ENCODE measurements at regions not wholly inside any gene's neighbourhood (a gene's known extent, or its start where the extent isn't known, plus 50 kb on each side); places are given as distances from the start of the nearest gene placed in this dataset.

DNA sequence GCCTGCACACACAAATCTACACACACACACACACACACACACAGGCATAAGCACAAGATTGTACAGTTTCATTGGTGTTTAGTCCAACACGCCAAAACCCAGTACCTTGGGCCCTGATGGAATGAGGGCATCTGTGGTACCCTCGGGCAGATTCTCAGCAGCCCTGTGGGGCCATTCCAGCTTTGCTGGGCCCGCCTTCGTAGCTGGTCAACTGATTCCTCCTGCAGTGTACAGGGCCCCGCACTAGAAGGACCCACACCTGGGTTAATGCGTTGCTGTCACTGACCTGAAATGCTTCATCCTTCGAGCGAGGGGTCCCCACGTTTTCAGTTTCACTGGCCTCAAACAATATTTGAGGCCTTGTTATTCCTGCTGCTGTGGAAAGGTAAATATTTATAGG is 731.2 kb downstream of the BRD1 start:
- Histone ChIP-seq H3K9ac (ENCODE audit: low read depth, low read length, poor library complexity, severe bottlenecking) (no peak overlapping the region), H3K36me3 (ENCODE audit: insufficient read depth, low read length) (no peaks in the 10 kb centered on the region), H3K27me3 (ENCODE audit: insufficient read depth, low read length, poor library complexity, severe bottlenecking) (no peaks in the 10 kb centered on the region), H3K4me2 (ENCODE audit: low read depth, low read length, poor library complexity, severe bottlenecking) (no peak overlapping the region), H3K79me2 (ENCODE audit: insufficient read depth, low read length) (no peaks in the 10 kb centered on the region), H3K4me1 (ENCODE audit: insufficient read depth, low read length, poor library complexity, severe bottlenecking) (no peaks in the 10 kb centered on the region), H3K9me2 (replicated peaks; ENCODE audit: low read depth, low read length) (no peaks in the 10 kb centered on the region), H4K20me1 (ENCODE audit: insufficient read depth, low read length, poor library complexity, severe bottlenecking) (no peaks in the 10 kb centered on the region), H2AFZ (ENCODE audit: low read length) (no peak overlapping the region), H3F3A (ENCODE audit: low read depth) (no peaks in the 10 kb centered on the region), H3K9me3 (ENCODE audit: insufficient read depth, low read depth, low read length) (no peaks in the 10 kb centered on the region; the same call in 1 of the 2 replicates), H3K4me3 (ENCODE audit: low read length, poor library complexity, severe bottlenecking) (no peak overlapping the region)
- no peak for TF ChIP-seq EZH2phosphoT487 (IDR thresholded peaks at IDR 0.05; ENCODE audit: borderline replicate concordance)
- TF ChIP-seq, protein P1, sequence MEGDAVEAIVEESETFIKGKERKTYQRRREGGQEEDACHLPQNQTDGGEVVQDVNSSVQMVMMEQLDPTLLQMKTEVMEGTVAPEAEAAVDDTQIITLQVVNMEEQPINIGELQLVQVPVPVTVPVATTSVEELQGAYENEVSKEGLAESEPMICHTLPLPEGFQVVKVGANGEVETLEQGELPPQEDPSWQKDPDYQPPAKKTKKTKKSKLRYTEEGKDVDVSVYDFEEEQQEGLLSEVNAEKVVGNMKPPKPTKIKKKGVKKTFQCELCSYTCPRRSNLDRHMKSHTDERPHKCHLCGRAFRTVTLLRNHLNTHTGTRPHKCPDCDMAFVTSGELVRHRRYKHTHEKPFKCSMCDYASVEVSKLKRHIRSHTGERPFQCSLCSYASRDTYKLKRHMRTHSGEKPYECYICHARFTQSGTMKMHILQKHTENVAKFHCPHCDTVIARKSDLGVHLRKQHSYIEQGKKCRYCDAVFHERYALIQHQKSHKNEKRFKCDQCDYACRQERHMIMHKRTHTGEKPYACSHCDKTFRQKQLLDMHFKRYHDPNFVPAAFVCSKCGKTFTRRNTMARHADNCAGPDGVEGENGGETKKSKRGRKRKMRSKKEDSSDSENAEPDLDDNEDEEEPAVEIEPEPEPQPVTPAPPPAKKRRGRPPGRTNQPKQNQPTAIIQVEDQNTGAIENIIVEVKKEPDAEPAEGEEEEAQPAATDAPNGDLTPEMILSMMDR (conservative IDR thresholded peaks at IDR 0.05; ENCODE audit: low read length), result no peak

DNA sequence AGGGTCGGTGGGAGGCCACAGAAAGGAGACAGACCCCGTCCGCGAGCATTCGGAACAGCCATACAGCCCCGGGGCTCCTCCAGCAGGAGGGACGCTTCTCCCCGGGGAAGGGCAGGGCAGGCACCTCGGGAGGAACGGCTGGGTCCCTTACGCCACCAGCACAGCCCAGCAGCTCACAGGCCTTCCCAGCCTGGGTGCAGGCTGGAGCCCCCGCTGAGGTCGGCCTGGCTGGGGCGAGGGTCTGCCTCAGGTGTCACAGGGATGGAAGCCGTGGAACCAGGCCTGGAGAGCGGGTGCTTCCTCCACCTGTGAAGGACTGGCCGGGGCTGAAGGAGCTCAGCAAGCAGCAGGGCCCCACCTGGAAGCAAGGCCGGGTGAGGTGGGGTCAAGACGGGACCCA is 732.3 kb downstream of the BRD1 start:
- Histone ChIP-seq H2AFZ (ENCODE audit: low read length) (no peak overlapping the region), H3K27me3 (ENCODE audit: insufficient read depth, low read length, poor library complexity, severe bottlenecking) (no peaks in the 10 kb centered on the region), H3K36me3 (ENCODE audit: insufficient read depth, low read length) (no peaks in the 10 kb centered on the region), H3F3A (ENCODE audit: low read depth) (no peaks in the 10 kb centered on the region), H3K9ac (ENCODE audit: low read depth, low read length, poor library complexity, severe bottlenecking) (no peak overlapping the region), H3K9me2 (replicated peaks; ENCODE audit: low read depth, low read length) (no peaks in the 10 kb centered on the region), H3K4me2 (ENCODE audit: low read depth, low read length, poor library complexity, severe bottlenecking) (no peak overlapping the region), H3K4me1 (ENCODE audit: insufficient read depth, low read length, poor library complexity, severe bottlenecking) (no peaks in the 10 kb centered on the region), H3K79me2 (ENCODE audit: insufficient read depth, low read length) (no peaks in the 10 kb centered on the region), H4K20me1 (ENCODE audit: insufficient read depth, low read length, poor library complexity, severe bottlenecking) (no peaks in the 10 kb centered on the region), H3K9me3 (ENCODE audit: insufficient read depth, low read depth, low read length) (no peaks in the 10 kb centered on the region; the same call in 1 of the 2 replicates), H3K4me3 (ENCODE audit: low read length, poor library complexity, severe bottlenecking) (no peak overlapping the region)
- TF ChIP-seq, protein P1 (conservative IDR thresholded peaks at IDR 0.05; ENCODE audit: low read length), result no peak
- TF ChIP-seq EZH2phosphoT487 (IDR thresholded peaks at IDR 0.05; ENCODE audit: borderline replicate concordance), result no peak

DNA sequence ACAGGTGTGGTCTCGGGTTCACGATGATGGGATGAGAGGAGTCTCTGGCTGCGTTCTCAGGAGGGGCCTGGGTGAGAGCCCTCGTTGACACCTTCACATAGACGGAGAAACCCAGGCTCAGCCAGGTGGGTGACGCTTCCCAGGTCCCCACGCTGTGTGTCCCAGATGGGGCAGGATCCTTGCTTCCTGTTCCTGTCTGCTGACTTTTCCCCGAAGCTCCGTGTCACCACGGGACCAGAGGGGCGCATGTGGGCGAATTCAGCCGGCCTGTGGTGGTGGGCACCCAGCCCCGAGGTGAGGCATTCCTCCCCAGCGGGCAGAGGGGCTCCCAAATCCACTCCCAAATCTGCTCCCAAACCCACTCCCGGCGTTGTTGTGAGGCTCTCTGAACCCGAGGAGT is 732.8 kb downstream of the BRD1 start:
- Histone ChIP-seq H3K4me2 (ENCODE audit: low read depth, low read length, poor library complexity, severe bottlenecking) (no peak overlapping the region), H3K4me1 (ENCODE audit: insufficient read depth, low read length, poor library complexity, severe bottlenecking) (no peaks in the 10 kb centered on the region), H3K4me3 (ENCODE audit: low read length, poor library complexity, severe bottlenecking) (no peak overlapping the region), H2AFZ (ENCODE audit: low read length) (no peak overlapping the region), H4K20me1 (ENCODE audit: insufficient read depth, low read length, poor library complexity, severe bottlenecking) (no peaks in the 10 kb centered on the region), H3K9me3 (ENCODE audit: insufficient read depth, low read depth, low read length) (no peaks in the 10 kb centered on the region; the same call in 1 of the 2 replicates), H3K9ac (ENCODE audit: low read depth, low read length, poor library complexity, severe bottlenecking) (no peak overlapping the region), H3K36me3 (ENCODE audit: insufficient read depth, low read length) (no peaks in the 10 kb centered on the region), H3K79me2 (ENCODE audit: insufficient read depth, low read length) (no peaks in the 10 kb centered on the region), H3F3A (ENCODE audit: low read depth) (no peaks in the 10 kb centered on the region), H3K9me2 (replicated peaks; ENCODE audit: low read depth, low read length) (no peaks in the 10 kb centered on the region), H3K27me3 (ENCODE audit: insufficient read depth, low read length, poor library complexity, severe bottlenecking) (no peaks in the 10 kb centered on the region)
- TF ChIP-seq, protein P1 (conservative IDR thresholded peaks at IDR 0.05; ENCODE audit: low read length), result no peak
- no peak for TF ChIP-seq EZH2phosphoT487 (IDR thresholded peaks at IDR 0.05; ENCODE audit: borderline replicate concordance)
